GM18870 (cell line): ENCODE measurements at regions not wholly inside any gene's neighbourhood (a gene's known extent, or its start where the extent isn't known, plus 50 kb on each side); places are given as distances from the start of the nearest gene placed in this dataset.

Experiments used
- ATAC-seq: cut with Tn5 transposase; IDR thresholded peaks from one replicate; pipeline ENCODE4 v1.9.1; 2021; ENCODE audit warnings: moderate library complexity; ENCODE audit not compliant: unreplicated experiment

- no peak for ATAC-seq
Measured at GRCh38 chr14:40616579-40616978, 990.1 kb upstream of the LRFN5 start.

- ATAC-seq = no peak
Measured at GRCh38 chr14:40601063-40601462, 1005.6 kb upstream of the LRFN5 start.

GRCh38 chr14:40599725-40600124, 1007.0 kb upstream of the LRFN5 start:
- ATAC-seq = no peak

GRCh38 chr14:40581264-40581663, 1025.4 kb upstream of the LRFN5 start:
- ATAC-seq = no peak

- ATAC-seq = no peak
Measured at GRCh38 chr14:40576880-40577478, 1029.7 kb upstream of the LRFN5 start.

- no peak for ATAC-seq
Measured at GRCh38 chr14:40574780-40575179, 1031.9 kb upstream of the LRFN5 start.

- no peak for ATAC-seq
Measured at GRCh38 chr14:40525314-40525713, 1081.4 kb upstream of the LRFN5 start.

GRCh38 chr14:40523123-40523522, 1083.6 kb upstream of the LRFN5 start:
- no peak for ATAC-seq

- no peak for ATAC-seq
Measured at GRCh38 chr14:40494483-40494882, 1062.2 kb upstream of the FBXO33 start.

- no peak for ATAC-seq
Measured at GRCh38 chr14:40487824-40488223, 1055.6 kb upstream of the FBXO33 start.

- ATAC-seq = no peak
Measured at GRCh38 chr14:40485688-40486087, 1053.5 kb upstream of the FBXO33 start.

- ATAC-seq = no peak
Measured at GRCh38 chr14:40476005-40476404, 1043.8 kb upstream of the FBXO33 start.

GRCh38 chr14:40467969-40468368, 1035.7 kb upstream of the FBXO33 start:
- ATAC-seq = no peak

- ATAC-seq = no peak
Measured at GRCh38 chr14:40464531-40464930, 1032.3 kb upstream of the FBXO33 start.

- ATAC-seq = no peak
Measured at GRCh38 chr14:40463886-40464285, 1031.7 kb upstream of the FBXO33 start.

- no peak for ATAC-seq
Measured at GRCh38 chr14:40452674-40453073, 1020.4 kb upstream of the FBXO33 start.

- ATAC-seq = no peak
Measured at GRCh38 chr14:40447017-40447416, 1014.8 kb upstream of the FBXO33 start.

- no peak for ATAC-seq
Measured at GRCh38 chr14:40445020-40445419, 1012.8 kb upstream of the FBXO33 start.

GRCh38 chr14:40436551-40436950, 1004.3 kb upstream of the FBXO33 start:
- no peak for ATAC-seq

GRCh38 chr14:40417777-40418401, 985.7 kb upstream of the FBXO33 start:
- ATAC-seq = peak; percentile 76

- ATAC-seq = no peak
Measured at GRCh38 chr14:40416565-40416964, 984.3 kb upstream of the FBXO33 start.

- no peak for ATAC-seq
Measured at GRCh38 chr14:40414386-40414785, 982.2 kb upstream of the FBXO33 start.

- no peak for ATAC-seq
Measured at GRCh38 chr14:40413136-40413535, 980.9 kb upstream of the FBXO33 start.
